ENCODE measurements at regions not wholly inside any gene's neighbourhood (a gene's known extent, or its start where the extent isn't known, plus 50 kb on each side); places are given as distances from the start of the nearest gene placed in this dataset.

- DNase-seq (ENCODE audit: low spot score): no peak
- no peak for TF ChIP-seq CTCF (IDR thresholded peaks at IDR 0.05)
Measured at GRCh38 chr18:78913830-78914231, 65.8 kb upstream of the SALL3 start.

GRCh38 chr18:78914249-78914935 is 65.2 kb upstream of the SALL3 start:
- H3K36me3 ChIP-seq: no peaks in the 10 kb centered on the region
- H3K27me3 ChIP-seq (replicated peaks; ENCODE audit: insufficient read depth): no peaks in the 10 kb centered on the region
- TF ChIP-seq CTCF (IDR thresholded peaks at IDR 0.05): no peak
- H3K4me3 ChIP-seq: no peak overlapping the region
- H3K27ac ChIP-seq: no peak overlapping the region
- no peaks in the 10 kb centered on the region for H3K9me3 ChIP-seq
- no peak for DNase-seq (ENCODE audit: low spot score)
- no peaks in the 10 kb centered on the region for H3K4me1 ChIP-seq (ENCODE audit: control insufficient read depth in 1 of 2, low read depth in 2 of 2)
- ATAC-seq (ENCODE audit: insufficient number of reproducible peaks, low FRiP score, low read depth): no peak

More at GRCh38 chr18:78913830-78914231, 65.8 kb upstream of the SALL3 start:
- no peaks in the 10 kb centered on the region for H3K4me1 ChIP-seq (ENCODE audit: control insufficient read depth in 1 of 2, low read depth in 2 of 2)
- no peak overlapping the region for H3K27ac ChIP-seq
- ATAC-seq (ENCODE audit: insufficient number of reproducible peaks, low FRiP score, low read depth): no peak
- no peaks in the 10 kb centered on the region for H3K36me3 ChIP-seq
- H3K27me3 ChIP-seq (replicated peaks; ENCODE audit: insufficient read depth): no peaks in the 10 kb centered on the region
- H3K4me3 ChIP-seq: no peak overlapping the region
- no peaks in the 10 kb centered on the region for H3K9me3 ChIP-seq

GRCh38 chr18:78915446-78916008 is 64.1 kb upstream of the SALL3 start:
- ATAC-seq (ENCODE audit: insufficient number of reproducible peaks, low FRiP score, low read depth) (no peak), DNase-seq (ENCODE audit: low spot score) (no peak)
- no peak for TF ChIP-seq CTCF (IDR thresholded peaks at IDR 0.05)

GRCh38 chr18:78918707-78919106 is 60.9 kb upstream of the SALL3 start:
- Histone ChIP-seq H3K36me3 (no peaks in the 10 kb centered on the region), H3K27ac (no peak overlapping the region), H3K4me3 (no peak overlapping the region), H3K9me3 (no peaks in the 10 kb centered on the region), H3K27me3 (replicated peaks; ENCODE audit: insufficient read depth) (no peaks in the 10 kb centered on the region), H3K4me1 (ENCODE audit: control insufficient read depth in 1 of 2, low read depth in 2 of 2) (no peaks in the 10 kb centered on the region)
- ATAC-seq (ENCODE audit: insufficient number of reproducible peaks, low FRiP score, low read depth) (no peak), DNase-seq (ENCODE audit: low spot score) (no peak)
- TF ChIP-seq CTCF (IDR thresholded peaks at IDR 0.05): no peak

More at GRCh38 chr18:78915446-78916008, 64.1 kb upstream of the SALL3 start:
- H3K36me3 ChIP-seq: no peaks in the 10 kb centered on the region
- H3K4me1 ChIP-seq (ENCODE audit: control insufficient read depth in 1 of 2, low read depth in 2 of 2): no peaks in the 10 kb centered on the region
- H3K9me3 ChIP-seq: no peaks in the 10 kb centered on the region
- no peak overlapping the region for H3K4me3 ChIP-seq
- no peaks in the 10 kb centered on the region for H3K27me3 ChIP-seq (replicated peaks; ENCODE audit: insufficient read depth)
- no peak overlapping the region for H3K27ac ChIP-seq

- ATAC-seq (ENCODE audit: insufficient number of reproducible peaks, low FRiP score, low read depth) (no peak), DNase-seq (ENCODE audit: low spot score) (no peak)
Measured at GRCh38 chr18:78919956-78920355, 59.7 kb upstream of the SALL3 start.

More at GRCh38 chr18:78919956-78920355, 59.7 kb upstream of the SALL3 start:
- Histone ChIP-seq H3K27ac (no peak overlapping the region), H3K4me3 (no peak overlapping the region), H3K36me3 (no peaks in the 10 kb centered on the region), H3K27me3 (replicated peaks; ENCODE audit: insufficient read depth) (no peaks in the 10 kb centered on the region), H3K4me1 (ENCODE audit: control insufficient read depth in 1 of 2, low read depth in 2 of 2) (no peaks in the 10 kb centered on the region), H3K9me3 (no peaks in the 10 kb centered on the region)
- TF ChIP-seq CTCF (IDR thresholded peaks at IDR 0.05): no peak
